Lower leg skin (tissue), 4 donors: ENCODE measurements at regions not wholly inside any gene's neighbourhood (a gene's known extent, or its start where the extent isn't known, plus 50 kb on each side); places are given as distances from the start of the nearest gene placed in this dataset.

Source experiments
- DNase-seq, 2 donors: peaks; one replicate each; pipeline ENCODE4 v3.0.0-alpha.2; 2019; ENCODE audit warnings: low spot score in 2 of 2
- H3K4me3 ChIP-seq: fragments of 200-600 bp; sonication (generic); 2 replicates; pipeline ENCODE4 v1.5.1; 2017; ENCODE audit warnings: mild to moderate bottlenecking, low read depth; ENCODE audit not compliant: poor library complexity, severe bottlenecking
- POLR2A ChIP-seq, 2 donors: fragments of 450-650 bp; IDR thresholded peaks; one replicate each; pipeline ENCODE4 v1.6.1; 2016 to 2017; ENCODE audit warnings: antibody characterized with exemption in 2 of 2, mild to moderate bottlenecking in 1 of 2, moderate library complexity in 1 of 2
- WGBS, 2 donors: methylation state at CpG; one replicate each; pipeline ENCODE4 v1.1.5; 2018; 5-methylcytosine and 5-hydroxymethylcytosine counted together
- intact Hi-C: fragments of 100-400 bp; cut with DNase I; formaldehyde crosslinking; loops from one replicate; pipeline ENCODE4 v1.15.0; 2023; ENCODE audit warnings: low total_unique reads
- TF ChIP-seq, protein P1 (sequence below), 3 donors: fragments of 450-650 bp; IDR thresholded peaks; one replicate each; pipeline ENCODE4 v1.5.1; 2016; ENCODE audit warnings: antibody characterized with exemption in 3 of 3, mild to moderate bottlenecking in 3 of 3, moderate library complexity in 2 of 3

GRCh38 chr1:79885101-79885500 is 878.6 kb upstream of the ADGRL4 start:
- DNase-seq: no peak
- no peak overlapping the region for H3K4me3 ChIP-seq
- intact Hi-C loops: no loop called here
- TF ChIP-seq, protein P1, sequence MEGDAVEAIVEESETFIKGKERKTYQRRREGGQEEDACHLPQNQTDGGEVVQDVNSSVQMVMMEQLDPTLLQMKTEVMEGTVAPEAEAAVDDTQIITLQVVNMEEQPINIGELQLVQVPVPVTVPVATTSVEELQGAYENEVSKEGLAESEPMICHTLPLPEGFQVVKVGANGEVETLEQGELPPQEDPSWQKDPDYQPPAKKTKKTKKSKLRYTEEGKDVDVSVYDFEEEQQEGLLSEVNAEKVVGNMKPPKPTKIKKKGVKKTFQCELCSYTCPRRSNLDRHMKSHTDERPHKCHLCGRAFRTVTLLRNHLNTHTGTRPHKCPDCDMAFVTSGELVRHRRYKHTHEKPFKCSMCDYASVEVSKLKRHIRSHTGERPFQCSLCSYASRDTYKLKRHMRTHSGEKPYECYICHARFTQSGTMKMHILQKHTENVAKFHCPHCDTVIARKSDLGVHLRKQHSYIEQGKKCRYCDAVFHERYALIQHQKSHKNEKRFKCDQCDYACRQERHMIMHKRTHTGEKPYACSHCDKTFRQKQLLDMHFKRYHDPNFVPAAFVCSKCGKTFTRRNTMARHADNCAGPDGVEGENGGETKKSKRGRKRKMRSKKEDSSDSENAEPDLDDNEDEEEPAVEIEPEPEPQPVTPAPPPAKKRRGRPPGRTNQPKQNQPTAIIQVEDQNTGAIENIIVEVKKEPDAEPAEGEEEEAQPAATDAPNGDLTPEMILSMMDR (IDR thresholded peaks at IDR 0.05): no peak
- no peak for TF ChIP-seq POLR2A (IDR thresholded peaks at IDR 0.05)

- H3K4me3 ChIP-seq: no peak overlapping the region
- intact Hi-C loops: no loop called here
- 63 to 82% methylated on average over 2 of the region's 2 CpGs for WGBS, 2 donors
- TF ChIP-seq, protein P1 (IDR thresholded peaks at IDR 0.05): no peak
- TF ChIP-seq POLR2A (IDR thresholded peaks at IDR 0.05): no peak
- no peak for DNase-seq
These were observed 870.6 kb upstream of the ADGRL4 start for GRCh38 chr1:79877086-79877485.

GRCh38 chr1:79875187-79875586 is 868.7 kb upstream of the ADGRL4 start:
- no peak overlapping the region for H3K4me3 ChIP-seq
- WGBS, 2 donors: 86 to 98% methylated on average over 5 of the region's 5 CpGs
- no peak for DNase-seq
- intact Hi-C loops: no loop called here
- TF ChIP-seq, protein P1 (IDR thresholded peaks at IDR 0.05): no peak
- no peak for TF ChIP-seq POLR2A (IDR thresholded peaks at IDR 0.05)

DNA sequence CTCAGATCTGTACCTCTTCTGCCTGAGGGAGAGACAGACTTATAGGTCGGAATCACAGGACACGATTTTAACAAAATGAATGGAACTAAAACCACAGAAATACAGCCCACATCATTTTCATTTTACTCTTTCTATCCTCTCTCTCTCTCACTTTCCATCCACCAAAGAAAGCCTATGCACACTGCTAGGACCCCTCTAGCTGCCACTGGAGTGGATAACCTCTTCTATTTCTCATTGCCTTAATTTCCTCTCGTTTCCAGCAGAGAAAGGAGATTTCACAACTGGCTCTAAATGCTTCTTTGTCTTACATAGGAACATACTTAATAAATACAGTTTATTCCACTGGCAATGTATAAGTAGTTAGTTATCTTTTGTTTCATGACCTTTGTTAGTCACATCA is 867.8 kb upstream of the ADGRL4 start:
- H3K4me3 ChIP-seq: no peak overlapping the region
- intact Hi-C loops: no loop called here
- no peak for DNase-seq
- TF ChIP-seq, protein P1 (IDR thresholded peaks at IDR 0.05): no peak
- 68 to 78% methylated on average over 3 of the region's 3 CpGs for WGBS, 2 donors

DNA sequence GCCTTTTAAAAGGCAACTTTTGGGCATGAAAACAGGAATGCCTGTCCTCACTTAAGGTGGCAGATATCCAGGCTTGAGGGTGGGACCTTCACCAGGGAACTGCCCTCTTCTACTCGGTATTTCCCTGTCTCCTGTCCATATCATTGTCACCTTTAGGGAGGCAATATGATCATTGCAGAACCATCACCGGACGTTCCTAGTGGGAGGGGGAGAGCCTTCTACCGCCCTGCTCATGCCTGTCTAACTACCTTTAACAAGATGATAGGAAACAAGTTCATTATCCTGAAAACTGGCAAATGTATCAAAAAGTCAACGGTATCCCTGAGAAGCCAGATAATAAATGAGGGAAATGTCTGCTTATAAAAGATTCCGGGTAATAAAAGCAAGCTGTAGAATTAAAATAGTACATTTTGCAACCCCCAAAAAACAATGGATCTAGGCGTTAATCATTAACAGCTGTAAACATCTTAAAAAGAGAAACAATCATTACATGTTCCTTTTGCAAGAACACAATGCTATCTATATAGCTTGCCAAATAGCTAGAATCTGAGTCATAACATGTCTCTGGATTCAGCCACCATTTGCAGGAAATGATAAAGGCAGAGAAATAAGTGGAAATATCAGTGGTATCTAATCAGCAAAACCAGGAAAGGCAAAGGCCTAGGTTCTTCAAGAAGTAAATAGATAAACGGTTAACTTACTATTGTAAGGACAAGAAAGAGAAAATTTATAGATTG is 852.9 kb upstream of the ADGRL4 start:
- no peak for TF ChIP-seq POLR2A (IDR thresholded peaks at IDR 0.05)
- TF ChIP-seq, protein P1 (IDR thresholded peaks at IDR 0.05): no peak
- H3K4me3 ChIP-seq: no peak overlapping the region
- intact Hi-C loops: no loop called here
- 61 to 65% methylated on average over 8 of the region's 8 CpGs for WGBS, 2 donors
- DNase-seq: no peak

- DNase-seq: no peak
- WGBS, 2 donors: 72 to 78% methylated on average over 3 of the region's 3 CpGs
- intact Hi-C loops: no loop called here
- TF ChIP-seq, protein P1 (IDR thresholded peaks at IDR 0.05): no peak
- no peak for TF ChIP-seq POLR2A (IDR thresholded peaks at IDR 0.05)
- H3K4me3 ChIP-seq: no peak overlapping the region
These were observed 845.5 kb upstream of the ADGRL4 start for GRCh38 chr1:79852004-79852403.
